Kidney glomerular epithelial cell (primary cell): ENCODE measurements at regions not wholly inside any gene's neighbourhood (a gene's known extent, or its start where the extent isn't known, plus 50 kb on each side); places are given as distances from the start of the nearest gene placed in this dataset.

Source experiments
- DNase-seq: peaks from one replicate; lab custom pipeline; 2025; lab: John Stamatoyannopoulos, UW

DNA sequence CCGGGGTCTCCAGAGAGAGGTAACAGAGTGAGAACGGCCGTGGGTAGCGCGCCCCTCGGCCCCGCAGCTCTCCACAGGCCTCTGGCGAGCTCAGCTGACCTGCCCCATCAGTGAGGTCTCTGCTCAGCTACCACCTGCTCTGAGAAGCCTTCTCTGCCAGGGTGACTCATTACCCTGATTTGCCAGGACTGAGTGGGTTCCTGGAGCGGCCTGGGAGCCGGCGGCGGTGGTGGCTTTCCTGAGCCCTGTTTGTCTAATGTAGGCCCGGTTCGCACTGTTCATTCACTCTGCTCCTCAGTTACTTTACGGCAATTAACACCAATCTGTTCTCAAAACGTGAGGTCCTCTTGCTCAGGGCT lies 351.0 kb upstream of the B3GAT1 start:
- no peak for DNase-seq

DNA sequence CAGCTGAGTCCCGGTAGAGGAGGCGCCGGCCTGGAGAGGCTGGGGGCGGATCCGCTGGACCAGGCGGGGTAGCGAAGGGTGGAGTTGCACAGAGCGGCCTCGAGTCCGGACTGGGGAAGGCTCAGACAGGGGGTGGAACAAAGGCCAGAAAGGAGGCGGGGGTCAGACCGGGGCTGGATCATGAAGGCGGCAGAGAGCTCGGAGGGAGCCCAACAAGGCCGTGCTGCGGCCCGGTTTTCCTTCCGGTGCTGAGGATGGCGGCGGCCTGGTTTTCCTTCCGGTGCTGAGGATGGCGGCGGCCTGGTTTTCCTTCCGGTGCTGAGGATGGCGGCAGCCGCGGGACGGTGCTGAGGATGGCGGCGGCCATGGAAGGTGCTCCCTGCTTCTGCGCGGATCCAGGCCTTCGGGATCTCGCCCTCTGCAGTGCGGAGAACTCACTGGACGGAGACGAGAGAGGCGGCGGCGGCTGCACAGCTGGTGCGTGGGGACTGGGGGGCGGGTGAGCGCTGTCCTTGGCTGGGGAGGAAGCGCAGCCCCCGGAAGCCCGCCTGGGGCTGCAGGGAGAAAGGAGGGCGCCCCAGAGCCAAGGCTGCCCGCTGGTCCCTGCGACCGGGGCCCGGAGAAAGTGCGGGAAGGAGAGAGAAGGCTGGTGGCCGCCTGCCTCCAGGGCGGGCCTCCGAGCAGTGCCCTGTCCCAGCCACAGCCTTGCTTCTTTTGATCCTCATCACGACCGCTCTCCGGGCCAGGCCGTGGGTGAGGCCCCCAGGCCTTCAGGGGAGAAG lies 350.4 kb upstream of the B3GAT1 start:
- no peak for DNase-seq

DNA sequence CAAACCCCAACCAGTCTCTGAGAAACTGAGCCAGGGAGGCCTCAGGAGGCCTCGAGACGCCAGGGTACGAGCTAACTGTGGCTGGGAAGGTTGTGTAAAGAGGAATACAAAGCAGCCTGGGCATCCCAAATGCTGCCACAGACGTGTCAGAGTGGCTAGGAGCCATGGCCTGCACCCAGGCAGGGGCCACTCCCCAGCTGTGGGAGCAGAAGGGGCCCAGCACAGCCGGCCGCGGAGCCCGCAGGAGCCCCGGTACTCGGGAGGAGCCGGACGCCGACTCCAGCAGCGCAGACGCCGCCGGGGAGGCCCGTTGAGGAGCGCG lies 349.8 kb upstream of the B3GAT1 start:
- DNase-seq = no peak

DNA sequence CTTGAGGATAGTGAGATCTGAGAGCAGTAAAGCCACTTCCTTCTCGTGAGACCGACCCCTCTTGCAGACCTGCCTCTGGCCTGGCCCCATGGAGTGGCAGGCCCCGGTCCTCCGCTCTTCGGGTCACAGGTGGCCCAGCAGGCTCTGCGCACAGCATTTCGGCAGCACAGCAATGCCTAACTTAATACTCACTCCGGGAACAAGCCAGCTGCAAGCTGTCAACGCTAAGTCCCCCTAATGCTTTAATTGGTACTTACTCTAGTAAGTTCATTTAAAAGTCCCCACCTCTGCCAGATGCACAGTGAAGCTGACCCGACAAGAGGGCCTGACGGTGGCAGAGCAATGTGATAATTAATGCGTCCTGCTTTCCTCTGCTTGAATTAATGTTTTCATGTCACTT lies 349.3 kb upstream of the B3GAT1 start:
- no peak for DNase-seq

DNA sequence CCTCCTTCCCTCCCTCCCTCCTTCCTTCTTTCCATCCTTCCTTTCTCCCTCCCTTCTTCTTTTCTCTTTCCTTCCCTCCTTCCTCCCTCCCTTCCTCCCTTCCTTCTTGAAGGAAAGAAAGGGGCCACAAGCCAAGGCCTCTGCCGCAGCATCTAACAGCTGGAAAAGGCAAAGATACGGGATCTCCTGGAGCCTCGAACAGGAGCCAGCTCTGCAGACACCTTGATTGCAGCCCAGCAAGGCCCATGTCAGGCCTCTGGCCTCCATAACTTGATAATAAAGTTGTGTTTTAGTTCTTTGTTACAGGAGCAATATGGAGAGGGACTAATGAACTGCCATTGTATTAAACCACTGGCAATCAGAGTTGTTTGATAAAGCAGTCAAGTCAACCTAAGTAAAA lies 348.9 kb upstream of the B3GAT1 start:
- DNase-seq = no peak

DNA sequence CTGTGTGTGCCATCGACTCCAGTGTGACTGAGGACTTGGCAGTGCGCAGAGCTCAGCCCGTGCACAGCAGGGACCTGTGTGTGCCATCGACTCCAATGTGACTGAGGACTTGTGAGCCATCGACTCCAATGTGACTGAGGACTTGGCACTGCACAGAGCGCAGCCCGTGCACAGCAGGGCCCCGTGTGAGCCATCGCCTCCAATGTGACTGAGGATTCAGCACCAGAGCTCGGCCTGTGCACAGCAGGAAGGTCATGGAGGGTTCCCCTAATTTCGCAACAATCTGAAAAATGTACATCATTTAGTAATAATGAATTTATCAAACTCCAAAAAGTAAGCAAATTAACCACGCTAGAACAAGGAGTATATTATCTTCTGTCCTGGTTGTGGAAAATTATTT lies 348.3 kb upstream of the B3GAT1 start:
- DNase-seq = no peak

DNA sequence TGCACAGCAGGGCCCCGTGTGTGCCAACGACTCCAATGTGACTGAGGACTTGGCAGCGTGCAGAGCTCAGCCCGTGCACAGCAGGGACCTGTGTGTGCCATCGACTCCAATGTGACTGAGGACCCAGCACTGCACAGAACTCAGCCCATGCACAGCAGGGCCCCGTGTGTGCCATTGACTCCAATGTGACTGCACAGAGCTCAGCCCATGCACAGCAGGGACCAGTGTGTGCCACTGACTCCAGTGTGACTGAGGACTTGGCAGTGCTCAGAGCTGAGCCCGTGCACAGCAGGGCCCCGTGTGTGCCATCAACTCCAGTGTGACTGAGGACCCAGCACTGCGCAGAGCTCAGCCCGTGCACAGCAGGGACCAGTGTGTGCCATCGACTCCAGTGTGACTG lies 347.8 kb upstream of the B3GAT1 start:
- DNase-seq = no peak

DNA sequence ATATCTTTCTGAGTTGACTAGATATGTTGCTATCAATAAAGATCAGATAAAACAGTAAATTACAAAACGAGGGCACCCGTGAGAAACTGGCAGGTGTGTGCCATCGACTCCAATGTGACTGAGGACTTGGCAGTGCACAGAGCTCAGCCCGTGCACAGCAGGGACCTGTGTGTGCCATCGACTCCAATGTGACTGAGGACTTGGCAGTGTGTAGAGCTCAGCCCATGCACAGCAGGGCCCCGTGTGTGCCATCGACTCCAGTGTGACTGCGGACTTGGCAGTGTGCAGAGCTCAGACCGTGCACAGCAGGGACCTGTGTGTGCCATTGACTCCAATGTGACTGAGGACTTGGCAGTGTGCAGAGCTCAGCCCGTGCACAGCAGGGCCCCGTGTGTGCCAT lies 347.2 kb upstream of the B3GAT1 start:
- no peak for DNase-seq

DNA sequence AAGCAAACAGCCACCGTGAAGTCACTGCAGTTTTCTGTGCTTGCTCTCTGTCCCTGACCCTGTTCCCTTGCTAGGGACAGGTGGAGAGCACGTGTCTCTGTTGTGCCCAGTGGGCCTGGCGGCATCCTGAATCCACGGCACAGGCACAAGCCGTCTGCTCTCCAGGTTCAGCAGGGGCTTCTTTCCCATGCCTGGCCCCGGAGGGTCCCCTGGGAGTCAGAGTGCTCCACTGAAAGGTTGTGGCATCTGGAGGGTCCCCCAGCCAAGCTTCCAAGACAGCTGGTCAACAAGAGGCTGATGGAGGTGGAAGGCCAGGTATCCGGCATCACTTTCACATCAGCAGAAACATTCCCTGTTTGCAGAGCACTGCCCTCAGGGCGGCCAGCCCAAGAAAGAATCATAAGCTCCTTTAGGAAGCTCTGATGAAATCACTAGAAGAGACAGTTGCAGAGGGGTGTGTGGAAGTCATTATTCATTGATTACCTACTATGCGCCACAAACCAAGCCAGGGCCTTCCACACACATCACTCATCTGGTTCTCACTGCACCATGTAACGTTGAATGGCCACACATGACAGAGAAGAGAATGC lies 346.4 kb upstream of the B3GAT1 start:
- DNase-seq = no peak

DNA sequence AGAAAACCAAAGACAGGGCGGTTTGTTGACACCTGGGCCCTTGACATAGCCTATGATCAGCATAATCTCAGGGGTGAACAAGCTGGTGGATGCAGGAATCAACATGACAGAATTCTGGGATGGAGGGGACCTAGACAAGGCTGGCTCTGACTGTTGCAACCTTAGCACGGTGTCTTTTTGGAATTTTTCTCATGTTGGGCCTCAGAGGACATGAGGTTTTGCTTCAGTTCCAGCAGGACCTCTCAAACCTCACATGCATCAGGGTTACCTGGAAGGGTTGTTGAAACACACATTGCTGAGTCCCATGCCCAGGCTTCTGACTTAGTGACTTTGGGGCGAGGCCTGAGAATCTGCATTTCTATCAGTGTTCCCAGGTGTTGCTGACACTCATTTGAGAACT lies 345.6 kb upstream of the B3GAT1 start:
- no peak for DNase-seq

DNA sequence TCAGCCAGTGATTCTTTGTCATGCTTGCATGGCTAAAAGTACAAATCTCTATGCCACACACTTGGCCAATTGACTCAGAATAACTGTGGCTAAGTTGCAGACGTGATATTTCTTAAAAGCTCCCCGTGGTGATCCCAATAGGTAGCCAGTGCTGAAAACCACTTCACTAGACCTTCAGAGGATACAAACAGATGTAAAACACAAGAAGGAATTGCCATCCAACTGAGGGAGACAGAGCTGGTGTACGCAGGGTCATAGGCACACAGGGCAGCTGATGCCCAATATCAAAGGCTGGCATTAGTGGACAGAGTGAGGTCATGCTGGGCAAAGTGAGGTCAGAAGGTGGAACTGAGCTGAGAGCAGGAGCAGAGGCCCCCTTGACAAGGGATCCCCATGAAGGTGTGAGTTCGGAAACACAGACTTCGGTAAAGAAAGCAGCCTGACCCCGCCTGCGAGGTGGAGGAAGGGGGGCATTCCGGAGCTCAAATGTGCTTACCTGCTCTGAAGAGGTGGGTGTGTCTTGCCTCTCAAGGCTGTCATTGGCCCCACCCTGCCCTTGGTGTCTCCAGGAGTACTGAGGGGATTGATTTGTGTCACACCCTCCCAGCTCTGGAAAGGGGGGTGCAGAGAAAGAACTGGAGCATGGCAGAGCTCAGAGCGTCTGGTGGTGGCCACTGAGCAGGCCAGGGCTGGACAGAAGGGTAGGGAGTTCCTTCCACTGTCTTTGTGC lies 344.9 kb upstream of the B3GAT1 start:
- no peak for DNase-seq

DNA sequence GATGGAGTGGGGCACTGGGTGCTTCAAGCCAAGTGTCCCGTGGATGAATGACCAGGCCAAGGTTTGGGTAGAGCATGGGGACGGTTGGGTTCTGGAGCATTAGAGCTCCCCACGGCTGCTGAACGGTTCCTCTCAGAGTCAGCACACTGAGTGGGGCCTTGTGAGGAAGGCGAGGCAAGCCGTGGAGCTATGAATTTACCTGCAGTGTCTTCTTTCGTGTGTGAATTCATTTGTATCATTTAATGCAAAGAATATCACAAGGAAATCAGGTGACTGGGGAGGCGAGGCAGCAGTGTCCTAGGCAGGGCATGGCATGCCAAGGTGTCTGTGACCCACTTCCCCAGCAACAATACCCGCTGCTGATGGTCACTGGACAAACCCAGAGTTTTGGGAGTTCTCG lies 343.5 kb upstream of the B3GAT1 start:
- no peak for DNase-seq

DNA sequence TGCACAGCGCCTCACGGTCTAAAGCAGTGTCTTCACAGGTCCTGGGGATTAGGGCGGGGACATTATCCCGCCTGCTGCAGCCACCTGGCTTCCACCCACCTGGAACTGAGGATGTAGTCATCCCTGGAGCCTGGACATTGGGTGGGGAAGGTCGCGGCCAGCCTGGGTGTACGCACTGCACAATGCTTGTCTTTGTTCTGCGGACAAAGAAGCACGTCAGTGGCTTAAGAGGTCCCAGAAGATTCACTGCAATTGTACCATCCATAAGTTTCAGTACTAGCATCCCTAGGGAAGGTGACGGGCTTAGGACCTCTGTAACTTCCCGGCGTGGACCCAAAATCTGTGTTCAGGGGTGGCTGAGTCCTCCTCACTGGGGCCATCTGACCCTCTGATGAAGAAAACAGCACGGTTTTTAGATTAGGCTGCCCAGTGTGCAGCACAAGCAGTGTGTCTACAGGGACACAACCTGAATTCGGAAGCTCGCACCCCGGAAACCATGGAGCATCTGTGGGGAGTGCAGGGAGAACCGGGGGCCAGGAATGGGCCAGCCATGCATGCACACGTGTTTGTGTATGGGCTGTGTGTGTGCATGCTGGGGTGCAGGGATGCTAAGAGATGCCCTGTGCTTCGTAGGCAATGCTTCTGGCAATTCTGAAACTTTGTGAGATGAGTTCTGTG lies 342.6 kb upstream of the B3GAT1 start:
- DNase-seq = no peak

DNA sequence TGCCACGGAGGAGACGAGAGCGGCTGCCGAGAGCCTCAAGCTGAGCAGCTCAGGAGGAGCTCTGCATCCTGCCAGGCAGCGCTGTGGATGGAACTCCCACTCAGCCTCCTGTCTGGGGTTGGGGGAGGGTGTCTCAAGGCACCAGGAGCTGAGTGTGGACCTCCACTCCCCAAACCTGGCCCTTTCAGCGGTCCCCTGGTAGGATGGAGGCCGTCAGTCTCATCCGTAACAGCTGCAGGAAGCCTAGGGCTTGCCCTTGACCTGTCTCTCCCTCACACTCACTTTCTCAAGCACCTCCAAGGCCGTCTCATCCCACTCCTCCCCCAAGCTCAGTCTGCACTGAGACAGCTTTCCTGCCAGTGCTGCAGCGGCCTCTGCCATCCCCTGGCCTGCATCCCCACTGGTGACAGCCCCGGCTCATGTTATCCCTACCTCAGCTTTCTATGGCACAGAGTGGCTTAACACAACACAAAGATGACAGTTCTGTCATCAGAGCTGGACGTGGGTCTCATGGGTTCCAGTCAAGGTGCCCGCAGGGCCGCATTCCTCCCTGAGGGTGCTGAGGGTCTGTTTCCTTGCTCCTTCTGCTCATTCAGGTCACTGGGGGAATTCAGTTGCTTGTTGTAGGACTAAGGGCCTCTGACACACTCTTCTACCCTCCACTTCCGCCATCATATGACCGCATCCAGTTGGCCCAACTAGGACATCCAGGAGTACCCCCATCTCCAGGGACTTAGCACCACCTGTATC lies 341.9 kb upstream of the B3GAT1 start:
- no peak for DNase-seq

DNA sequence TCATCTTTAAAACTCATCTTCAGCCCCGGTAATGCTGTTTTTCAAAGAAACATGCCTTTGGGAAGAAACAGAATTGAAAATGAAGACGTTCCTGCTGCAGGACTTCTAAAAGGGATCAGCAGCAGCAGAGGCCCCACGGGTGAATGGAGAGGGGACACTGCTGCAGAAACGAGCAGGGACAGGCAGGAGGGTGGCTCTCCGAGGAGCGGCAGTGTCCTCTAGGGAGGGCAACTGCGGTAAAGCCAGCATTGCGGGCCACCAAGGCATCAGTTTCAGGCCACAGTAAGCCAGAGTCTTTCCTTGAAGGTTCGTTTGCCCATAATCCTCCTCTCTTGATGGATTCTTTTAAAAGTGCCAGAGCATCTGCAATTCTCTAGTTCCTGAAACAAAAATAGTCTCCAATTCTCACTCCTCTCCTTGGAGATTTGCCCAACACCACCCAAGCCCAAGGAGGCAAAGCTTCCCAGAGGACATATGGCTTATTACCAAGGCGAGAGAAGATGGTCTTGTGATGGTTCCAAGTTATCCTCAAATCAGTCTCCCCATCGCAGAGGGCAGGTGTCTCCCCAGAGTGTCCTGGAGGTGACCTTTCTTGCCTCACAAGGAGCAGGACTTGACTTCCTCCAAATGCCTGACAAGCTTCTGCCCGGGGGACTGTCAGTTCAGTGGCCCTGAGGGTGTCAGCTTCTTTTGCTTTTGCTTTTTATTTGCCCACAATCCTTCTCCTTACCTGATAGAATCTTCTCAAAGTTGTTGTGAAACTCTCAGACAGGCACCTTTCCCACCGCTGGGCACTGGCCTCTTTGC lies 341.1 kb upstream of the B3GAT1 start:
- no peak for DNase-seq

DNA sequence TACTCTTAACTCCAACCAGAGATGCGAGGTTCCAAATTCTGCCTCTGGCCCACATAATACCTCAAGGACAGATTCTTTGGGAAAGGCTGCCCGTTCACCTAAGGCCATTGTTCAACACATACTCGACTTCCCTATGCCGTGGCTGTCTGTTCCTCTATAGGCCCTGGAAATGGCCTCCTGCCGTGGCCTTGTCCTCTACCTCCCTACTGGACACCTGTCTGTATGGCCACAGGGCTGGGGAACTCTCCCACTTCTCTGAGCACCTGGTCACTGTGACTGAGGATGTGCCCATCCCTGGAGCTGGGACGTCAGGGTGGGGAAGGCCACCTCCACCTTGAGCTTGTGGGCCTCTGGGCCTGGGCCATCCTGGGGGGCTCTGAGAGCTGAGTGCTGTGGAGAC lies 340.5 kb upstream of the B3GAT1 start:
- DNase-seq = no peak

DNA sequence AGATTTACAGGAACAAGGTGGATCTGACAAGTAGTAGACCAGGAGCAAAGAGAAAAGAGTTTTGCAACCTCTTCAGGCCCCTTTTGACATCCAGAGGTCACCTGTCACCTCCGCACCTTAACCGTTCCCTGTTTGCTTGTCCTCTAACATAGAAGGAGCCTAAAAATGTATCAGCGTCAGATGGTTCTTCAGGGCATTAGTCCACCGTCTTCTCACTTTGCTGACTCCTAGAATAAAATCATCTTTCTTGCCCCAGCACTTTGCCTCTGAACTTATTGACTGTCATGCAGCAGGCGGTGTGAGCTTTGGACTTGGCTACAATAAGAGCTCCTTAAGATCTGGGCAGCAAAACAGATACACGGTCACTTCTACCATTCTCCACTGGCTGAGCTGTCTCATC lies 339.7 kb upstream of the B3GAT1 start:
- DNase-seq = no peak

DNA sequence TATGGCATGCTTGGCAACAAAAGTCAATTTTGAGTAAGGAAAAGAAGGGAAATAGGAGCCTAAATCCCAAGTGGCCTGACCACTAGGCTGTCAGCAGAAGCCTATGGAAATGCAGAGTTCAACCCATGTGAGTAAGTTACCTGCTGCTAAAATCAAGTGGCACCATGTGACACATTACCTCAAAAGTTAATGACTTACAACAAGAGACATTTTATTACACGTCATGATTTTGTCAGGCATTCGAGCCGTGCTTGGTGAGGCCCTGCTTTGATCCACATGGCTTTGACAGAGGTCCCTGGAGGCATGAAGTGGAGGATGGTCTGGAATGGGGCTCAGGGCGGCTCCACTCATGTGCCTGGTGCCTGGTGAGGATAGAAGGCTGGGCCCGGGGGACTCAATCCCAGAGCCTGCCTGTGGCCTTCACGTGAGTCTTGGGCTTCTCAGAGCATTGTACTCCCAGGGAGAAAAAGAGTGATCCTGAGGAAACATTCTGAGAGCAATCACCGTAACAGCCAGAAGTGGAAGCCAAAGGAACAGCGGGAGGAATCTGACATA lies 339.1 kb upstream of the B3GAT1 start:
- DNase-seq = no peak

DNA sequence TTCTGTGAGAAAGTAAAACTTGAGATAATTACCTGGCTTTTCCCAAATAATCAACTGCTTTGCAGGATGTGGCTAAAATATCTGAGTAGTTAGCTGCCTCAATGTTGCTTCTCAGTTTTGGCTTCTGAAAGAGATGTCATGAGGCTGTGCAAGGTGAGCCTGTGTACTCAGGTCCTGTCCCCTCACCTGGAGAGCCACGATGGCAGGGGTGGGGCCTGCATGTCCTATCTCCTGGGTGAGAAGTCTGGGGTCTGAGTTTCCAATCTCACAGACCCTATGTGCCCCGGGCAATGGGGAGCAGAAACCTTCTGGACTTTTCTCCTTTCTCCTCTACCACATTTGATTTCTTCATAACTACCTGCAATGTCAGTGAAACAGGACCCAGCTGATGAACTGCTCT lies 338.6 kb upstream of the B3GAT1 start:
- no peak for DNase-seq

DNA sequence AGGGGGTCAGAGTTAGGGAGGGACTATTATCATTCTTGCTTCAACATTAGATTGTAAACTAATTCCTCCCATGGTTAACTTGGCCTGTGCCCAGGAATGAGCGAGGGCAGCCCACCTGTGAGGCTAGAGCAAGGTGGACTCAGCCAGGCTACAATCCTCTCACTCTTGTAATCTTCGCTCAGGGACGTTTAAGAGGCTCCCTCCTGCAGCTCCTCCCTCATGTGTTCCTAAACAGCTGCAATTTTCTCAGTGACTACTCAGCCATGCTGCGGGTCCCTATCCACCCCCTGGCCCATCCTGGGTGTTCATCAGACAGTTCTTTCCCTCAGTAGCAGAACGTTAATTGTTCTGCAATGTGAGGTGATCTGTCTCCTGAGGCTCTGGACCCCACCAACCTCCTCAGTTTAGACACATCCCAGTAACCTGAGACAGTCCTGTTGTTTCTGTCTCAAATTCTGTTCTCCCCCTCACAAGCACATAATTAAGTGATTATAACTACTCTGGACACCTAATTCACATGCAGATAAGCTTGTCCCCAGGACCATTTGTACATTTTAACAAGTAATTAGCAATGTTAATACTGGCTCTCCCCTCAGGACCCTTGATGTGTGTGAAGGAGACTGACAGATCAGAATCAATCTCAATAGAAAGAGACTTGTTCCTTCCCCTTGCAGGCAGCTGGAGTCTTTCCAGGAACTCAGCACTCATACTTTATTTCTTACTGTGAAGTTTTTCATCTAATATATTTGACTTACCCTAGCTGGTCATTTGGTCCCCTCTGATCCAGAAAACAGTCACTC lies 337.2 kb upstream of the B3GAT1 start:
- DNase-seq = no peak
